GM23248 (cell line): ENCODE measurements at regions not wholly inside any gene's neighbourhood (a gene's known extent, or its start where the extent isn't known, plus 50 kb on each side); places are given as distances from the start of the nearest gene placed in this dataset.

ENCODE experiments used
- EZH2 ChIP-seq: fragments of 200-600 bp; sonication (generic); IDR thresholded peaks from 2 replicates; pipeline ENCODE4 v1.6.1; 2018; ENCODE audit warnings: antibody characterized with exemption, mild to moderate bottlenecking; ENCODE audit not compliant: insufficient read depth, poor library complexity, severe bottlenecking
- EZH2phosphoT487 ChIP-seq: fragments of 200-600 bp; sonication (generic); IDR thresholded peaks from 2 replicates; pipeline ENCODE4 v1.6.1; 2018; ENCODE audit warnings: antibody characterized with exemption, moderate library complexity, mild to moderate bottlenecking, low read depth; ENCODE audit not compliant: insufficient read depth

DNA sequence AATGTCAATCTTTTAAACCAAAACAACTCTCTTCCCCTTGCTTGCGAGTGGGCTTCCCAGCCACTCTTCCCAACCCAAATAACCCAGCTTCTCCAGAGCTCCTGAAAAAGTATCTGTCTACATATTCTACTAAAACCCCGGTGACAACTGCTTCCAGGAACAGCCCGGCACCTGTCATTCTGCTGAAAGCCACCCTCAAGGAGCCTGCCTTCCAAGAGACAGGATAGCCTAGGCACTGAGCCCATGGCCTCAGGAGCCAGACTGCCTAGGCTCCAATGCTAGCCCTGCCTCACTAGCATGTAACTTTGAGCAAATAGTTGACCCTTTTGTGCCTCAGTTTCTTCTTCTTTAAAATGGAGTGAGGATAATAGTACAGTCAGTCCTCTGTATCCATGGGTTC lies 459.8 kb downstream of the SOX6 start:
- TF ChIP-seq EZH2phosphoT487, result no peak
- TF ChIP-seq EZH2, result no peak
